AG04449 (cell line): ENCODE measurements at regions not wholly inside any gene's neighbourhood (a gene's known extent, or its start where the extent isn't known, plus 50 kb on each side); places are given as distances from the start of the nearest gene placed in this dataset.

Experiments used
- CTCF ChIA-PET: fragments of 350-600 bp; formaldehyde crosslinking; extraction: SDS; loops from one replicate; lab custom pipeline; 2021; ENCODE audit warnings: antibody characterized with exemption; lab: Yijun Ruan, JAX
- POLR2A ChIA-PET: fragments of 400-600, 350-600 bp; formaldehyde crosslinking; extraction: SDS; loops from one replicate; lab custom pipeline; 2020; ENCODE audit warnings: antibody characterized with exemption, inconsistent platforms; lab: Yijun Ruan, JAX
- DNase-seq: peaks from one replicate; pipeline ENCODE4 v3.0.0-alpha.2; 2010; ENCODE audit warnings: low read depth, low spot score
- H3K4me3 ChIP-seq: 2 replicates; pipeline ENCODE4 v1.5.1; 2011; ENCODE audit warnings: low read depth, mild to moderate bottlenecking, control low read depth, low read length
- TF ChIP-seq, protein P1 (sequence below): IDR thresholded peaks from one replicate; pipeline ENCODE4 v1.5.1; 2011; ENCODE audit warnings: mild to moderate bottlenecking, moderate library complexity, low read length, control low read depth, inconsistent platforms; ENCODE audit not compliant: insufficient read depth; ENCODE audit errors: missing control alignments

DNA sequence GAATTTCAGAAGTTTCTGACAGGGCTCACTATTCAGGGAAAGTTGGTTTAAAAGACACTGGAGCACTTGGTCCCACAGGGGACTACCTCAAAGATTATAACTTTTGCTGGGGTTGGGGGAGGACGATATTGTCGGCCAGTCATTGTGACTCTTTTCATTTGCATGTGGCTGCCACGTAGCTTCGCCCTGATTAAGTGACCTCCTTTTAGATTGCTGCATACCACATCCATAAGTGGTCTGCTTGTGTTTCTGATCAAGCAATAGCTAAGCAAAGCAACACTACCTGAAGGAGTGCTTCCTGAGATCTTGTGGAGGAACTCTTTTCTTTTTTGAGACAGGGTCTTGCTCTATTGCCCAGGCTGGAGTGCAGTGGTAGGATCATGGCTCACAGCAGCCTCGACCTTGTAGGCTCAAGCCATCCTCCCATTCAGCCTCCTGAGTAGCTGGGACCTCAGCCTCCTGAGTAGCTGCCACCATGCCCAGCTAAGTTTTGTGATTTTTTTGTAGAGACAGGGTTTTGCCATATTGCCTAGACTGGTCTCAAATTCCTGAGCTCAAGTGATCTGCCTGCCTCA is 691.3 kb downstream of the EPM2A start:
- CTCF ChIA-PET = interaction anchor here (0.8 kb wide), 1 partner anchor 15 kb away, joined by 3 read pairs; no protein-coding TSS in a partner anchor
- DNase-seq = no peak
- TF ChIP-seq, protein P1, sequence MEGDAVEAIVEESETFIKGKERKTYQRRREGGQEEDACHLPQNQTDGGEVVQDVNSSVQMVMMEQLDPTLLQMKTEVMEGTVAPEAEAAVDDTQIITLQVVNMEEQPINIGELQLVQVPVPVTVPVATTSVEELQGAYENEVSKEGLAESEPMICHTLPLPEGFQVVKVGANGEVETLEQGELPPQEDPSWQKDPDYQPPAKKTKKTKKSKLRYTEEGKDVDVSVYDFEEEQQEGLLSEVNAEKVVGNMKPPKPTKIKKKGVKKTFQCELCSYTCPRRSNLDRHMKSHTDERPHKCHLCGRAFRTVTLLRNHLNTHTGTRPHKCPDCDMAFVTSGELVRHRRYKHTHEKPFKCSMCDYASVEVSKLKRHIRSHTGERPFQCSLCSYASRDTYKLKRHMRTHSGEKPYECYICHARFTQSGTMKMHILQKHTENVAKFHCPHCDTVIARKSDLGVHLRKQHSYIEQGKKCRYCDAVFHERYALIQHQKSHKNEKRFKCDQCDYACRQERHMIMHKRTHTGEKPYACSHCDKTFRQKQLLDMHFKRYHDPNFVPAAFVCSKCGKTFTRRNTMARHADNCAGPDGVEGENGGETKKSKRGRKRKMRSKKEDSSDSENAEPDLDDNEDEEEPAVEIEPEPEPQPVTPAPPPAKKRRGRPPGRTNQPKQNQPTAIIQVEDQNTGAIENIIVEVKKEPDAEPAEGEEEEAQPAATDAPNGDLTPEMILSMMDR = no peak
- POLR2A ChIA-PET = no interaction called here
- no peak overlapping the region for H3K4me3 ChIP-seq

GRCh38 chr6:145044641-145045246 is 690.6 kb downstream of the EPM2A start:
- no peak overlapping the region for H3K4me3 ChIP-seq
- peak; percentile 31 for DNase-seq
- TF ChIP-seq, protein P1 = no peak
- ChIA-PET CTCF (no interaction called here), POLR2A (no interaction called here)

DNA sequence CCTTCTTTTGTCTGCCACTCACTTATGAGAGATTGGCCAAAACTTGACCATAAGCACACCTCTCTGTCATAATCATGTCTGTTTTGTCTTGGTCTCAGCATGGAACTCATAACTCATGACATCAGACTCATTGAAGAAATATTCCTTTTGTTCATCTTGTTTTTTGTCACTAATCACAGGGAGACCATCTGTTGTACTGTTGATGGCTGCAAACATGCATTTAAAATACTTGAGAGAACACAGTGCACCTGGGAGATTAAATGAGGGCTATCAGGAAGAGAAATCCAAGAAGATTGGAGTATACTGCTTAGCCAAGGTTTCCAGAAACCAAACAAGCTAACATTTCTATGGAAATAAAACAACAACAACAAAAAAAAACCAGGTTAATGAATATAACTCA is 689.7 kb downstream of the EPM2A start:
- H3K4me3 ChIP-seq = no peak overlapping the region
- DNase-seq = no peak
- ChIA-PET POLR2A (no interaction called here), CTCF (interaction anchor here (0.6 kb wide), 1 partner anchor 19 kb away, joined by 3 read pairs; no protein-coding TSS in a partner anchor)
- TF ChIP-seq, protein P1 = no peak

DNA sequence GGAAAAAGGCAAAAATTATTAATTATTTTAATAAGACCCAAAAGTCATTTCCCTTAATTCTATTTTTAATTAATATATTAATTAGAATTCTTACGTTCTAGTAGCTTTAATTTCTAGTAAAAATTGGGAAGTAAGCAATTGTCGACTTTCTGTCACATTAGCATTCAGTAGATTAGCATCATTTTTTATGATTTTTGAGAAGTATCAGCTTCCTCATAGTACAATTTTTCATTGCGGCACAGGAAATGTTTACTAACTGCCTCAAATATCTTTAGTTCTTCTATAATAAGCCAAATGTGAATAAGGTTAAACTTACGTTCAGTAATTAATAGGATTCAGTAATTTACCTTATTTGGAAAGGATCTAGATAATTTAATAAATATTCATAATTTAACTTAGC is 687.4 kb downstream of the EPM2A start:
- no peak for DNase-seq
- POLR2A ChIA-PET = no interaction called here
- H3K4me3 ChIP-seq = no peak overlapping the region
- TF ChIP-seq, protein P1 = no peak
- CTCF ChIA-PET = no interaction called here

DNA sequence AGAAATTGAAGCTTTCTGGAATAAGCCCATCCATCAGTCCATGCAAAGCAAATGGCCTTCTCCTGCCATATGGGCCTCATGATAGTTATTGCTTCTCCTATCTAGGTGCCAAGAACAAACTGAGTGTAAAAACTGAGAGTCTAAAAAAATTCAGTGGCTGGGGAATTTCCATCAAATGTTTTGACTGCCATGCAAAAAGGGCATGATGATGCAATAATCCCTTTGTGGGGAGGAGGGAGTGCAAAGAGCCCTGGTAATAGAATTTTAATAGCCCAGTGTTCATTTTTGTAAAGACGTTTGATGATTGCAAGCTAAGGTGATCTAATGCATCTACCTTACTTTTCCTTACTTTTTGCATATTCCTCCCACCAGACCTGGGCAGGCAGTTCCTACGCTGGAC is 683.7 kb downstream of the EPM2A start:
- ChIA-PET POLR2A (no interaction called here), CTCF (interaction anchor here (0.7 kb wide), 1 partner anchor 24 kb away, joined by 3 read pairs; no protein-coding TSS in a partner anchor)
- H3K4me3 ChIP-seq = no peak overlapping the region
- no peak for DNase-seq
- TF ChIP-seq, protein P1 = no peak

DNA sequence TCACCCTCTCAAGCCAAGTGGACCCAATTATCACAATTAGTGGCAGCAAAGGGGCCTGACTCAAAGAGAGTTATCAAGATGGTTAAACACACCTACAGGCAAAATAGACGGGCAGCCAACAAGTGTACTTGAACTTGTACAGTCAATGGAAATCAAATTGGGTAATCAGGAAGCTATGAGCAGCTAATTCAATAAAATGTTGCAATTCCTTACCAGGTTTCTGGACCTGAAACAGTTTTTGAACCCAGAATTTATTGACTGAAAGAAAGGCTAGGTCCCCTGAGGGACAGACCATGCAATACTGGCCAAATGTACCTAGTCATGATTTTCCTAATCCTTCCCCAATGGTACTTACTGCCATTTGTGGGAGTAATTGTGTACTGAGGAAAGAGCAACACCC is 679.8 kb downstream of the EPM2A start:
- TF ChIP-seq, protein P1 = no peak
- POLR2A ChIA-PET = no interaction called here
- CTCF ChIA-PET = no interaction called here

More for the DNA sequence above, 679.8 kb downstream of the EPM2A start:
- no peak for DNase-seq
- no peak overlapping the region for H3K4me3 ChIP-seq
